Right lobe of liver (tissue), 4 donors: ENCODE measurements at regions not wholly inside any gene's neighbourhood (a gene's known extent, or its start where the extent isn't known, plus 50 kb on each side); places are given as distances from the start of the nearest gene placed in this dataset.

Experiments used
- POLR2A ChIP-seq: fragments of 450-650 bp; IDR thresholded peaks from one replicate; pipeline ENCODE4 v1.6.1; 2017; ENCODE audit warnings: antibody characterized with exemption, mild to moderate bottlenecking
- TF ChIP-seq, protein P1 (sequence below), 4 donors: fragments of 200-600 bp in 3 of 4; fragments of 450-650 bp in 1 of 4; IDR thresholded peaks; one replicate each; pipeline versions ENCODE4 v1.5.1 to v1.8.0; 2016 to 2022; ENCODE audit warnings: antibody characterized with exemption in 4 of 4, mild to moderate bottlenecking in 2 of 4
- donor health status: DM: no; HTN: no; CAD: no.
- donor health status: DM: no; HTN: no; CAD: no.
- donor health status: DM: no; HTN: yes; CAD: no.

GRCh38 chrX:39030636-39031035, 229.4 kb downstream of the MID1IP1 start:
- TF ChIP-seq, protein P1, sequence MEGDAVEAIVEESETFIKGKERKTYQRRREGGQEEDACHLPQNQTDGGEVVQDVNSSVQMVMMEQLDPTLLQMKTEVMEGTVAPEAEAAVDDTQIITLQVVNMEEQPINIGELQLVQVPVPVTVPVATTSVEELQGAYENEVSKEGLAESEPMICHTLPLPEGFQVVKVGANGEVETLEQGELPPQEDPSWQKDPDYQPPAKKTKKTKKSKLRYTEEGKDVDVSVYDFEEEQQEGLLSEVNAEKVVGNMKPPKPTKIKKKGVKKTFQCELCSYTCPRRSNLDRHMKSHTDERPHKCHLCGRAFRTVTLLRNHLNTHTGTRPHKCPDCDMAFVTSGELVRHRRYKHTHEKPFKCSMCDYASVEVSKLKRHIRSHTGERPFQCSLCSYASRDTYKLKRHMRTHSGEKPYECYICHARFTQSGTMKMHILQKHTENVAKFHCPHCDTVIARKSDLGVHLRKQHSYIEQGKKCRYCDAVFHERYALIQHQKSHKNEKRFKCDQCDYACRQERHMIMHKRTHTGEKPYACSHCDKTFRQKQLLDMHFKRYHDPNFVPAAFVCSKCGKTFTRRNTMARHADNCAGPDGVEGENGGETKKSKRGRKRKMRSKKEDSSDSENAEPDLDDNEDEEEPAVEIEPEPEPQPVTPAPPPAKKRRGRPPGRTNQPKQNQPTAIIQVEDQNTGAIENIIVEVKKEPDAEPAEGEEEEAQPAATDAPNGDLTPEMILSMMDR (IDR thresholded peaks at IDR 0.05) = no peak
- no peak for TF ChIP-seq POLR2A
